ENCODE measurements at regions not wholly inside any gene's neighbourhood (a gene's known extent, or its start where the extent isn't known, plus 50 kb on each side); places are given as distances from the start of the nearest gene placed in this dataset.

- TF ChIP-seq CTCF (conservative IDR thresholded peaks at IDR 0.05; ENCODE audit: low read depth in 2 of 2), result no peak
- no peak for TF ChIP-seq EZH2 (IDR thresholded peaks at IDR 0.05; ENCODE audit: low read depth, unreplicated experiment)
- no peak for TF ChIP-seq JUNB (IDR thresholded peaks at IDR 0.05; ENCODE audit: unreplicated experiment)
- no peak for TF ChIP-seq POLR2AphosphoS5 (IDR thresholded peaks at IDR 0.05; ENCODE audit: low read depth)
- TF ChIP-seq NANOG (IDR thresholded peaks at IDR 0.05; ENCODE audit: borderline replicate concordance), result no peak
- TF ChIP-seq CREB1 (CRISPR knock-in tag; IDR thresholded peaks at IDR 0.05; ENCODE audit: low read depth), result no peak
- no peak for TF ChIP-seq EZH2phosphoT487 (IDR thresholded peaks at IDR 0.05; ENCODE audit: unreplicated experiment)
Measured at GRCh38 chr7:155198901-155199845, 98.5 kb upstream of the INSIG1 start.

Measured in GM23338 (cell line).